Spleen (tissue), 11 donors: ENCODE measurements at regions not wholly inside any gene's neighbourhood (a gene's known extent, or its start where the extent isn't known, plus 50 kb on each side); places are given as distances from the start of the nearest gene placed in this dataset.
A peak's percentile ranks its signal among the peaks of the same experiment; 100 is the strongest.

Experiments used
- DNase-seq: peaks from one replicate; pipeline ENCODE4 v3.0.0-alpha.2; 2020
- H3K27ac ChIP-seq, 8 donors: fragments of 200-600 bp; sonication (generic) in 7 of 8; 1 replicate in 4 of 8; 2 replicates in 4 of 8; pipeline versions ENCODE4 v1.5.0 to v1.8.0; 2016 to 2021; ENCODE audit warnings: inconsistent platforms in 4 of 8, mild to moderate bottlenecking in 4 of 8, moderate library complexity in 1 of 8
- H3K27me3 ChIP-seq, 7 donors: fragments of 200-600 bp; sonication (generic) in 6 of 7; replicated peaks in 1 of 7; 1 replicate in 4 of 7; 2 replicates in 3 of 7; pipeline versions ENCODE4 v1.5.0 to v1.8.0; 2016 to 2021; ENCODE audit warnings: inconsistent platforms in 3 of 7, mild to moderate bottlenecking in 1 of 7
- H3K36me3 ChIP-seq, 6 donors: fragments of 200-600 bp; sonication (generic) in 5 of 6; 1 replicate in 4 of 6; 2 replicates in 2 of 6; pipeline versions ENCODE4 v1.5.0 to v1.8.0; 2016 to 2021; ENCODE audit warnings: inconsistent platforms in 2 of 6
- H3K4me1 ChIP-seq, 6 donors: fragments of 200-600 bp; sonication (generic) in 5 of 6; 1 replicate in 3 of 6; 2 replicates in 3 of 6; pipeline versions ENCODE4 v1.5.0 to v1.8.0; 2016 to 2021; ENCODE audit warnings: inconsistent platforms in 3 of 6
- H3K4me3 ChIP-seq, 8 donors: fragments of 200-600 bp; sonication (generic) in 7 of 8; 1 replicate in 4 of 8; 2 replicates in 4 of 8; pipeline versions ENCODE4 v1.5.0 to v1.8.0; 2016 to 2021; ENCODE audit warnings: inconsistent platforms in 4 of 8, mild to moderate bottlenecking in 4 of 8, moderate library complexity in 2 of 8
- H3K9me3 ChIP-seq, 8 donors: fragments of 200-600 bp; sonication (generic) in 7 of 8; 1 replicate in 4 of 8; 2 replicates in 4 of 8; pipeline versions ENCODE4 v1.5.0 to v1.8.0; 2016 to 2021; ENCODE audit warnings: inconsistent platforms in 4 of 8
- POLR2A ChIP-seq, 3 donors: fragments of 450-650 bp; IDR thresholded peaks; one replicate each; pipeline ENCODE4 v1.5.1; 2017; ENCODE audit warnings: antibody characterized with exemption in 3 of 3, mild to moderate bottlenecking in 1 of 3
- POLR2AphosphoS5 ChIP-seq, 3 donors: sonication (generic); formaldehyde crosslinking; IDR thresholded peaks; one replicate each; pipeline ENCODE4 v1.5.1; 2017; ENCODE audit warnings: antibody characterized with exemption in 3 of 3
- WGBS, 5 donors: extraction: QIAGEN DNeasy Blood & Tissue Kit in 3 of 5; methylation state at CpG; one replicate each; pipeline versions ENCODE4 v1.1.5 to v1.1.7; 2013 to 2018; 5-methylcytosine and 5-hydroxymethylcytosine counted together
- intact Hi-C: fragments of 100-400 bp; cut with DNase I; formaldehyde crosslinking; loops from one replicate; pipeline ENCODE4 v1.15.0; 2023; ENCODE audit warnings: low total_unique reads
- TF ChIP-seq, protein P1 (sequence below), 11 experiments: fragments of 200-600 bp in 7 of 11; fragments of 450-650 bp in 4 of 11; sonication (generic) in 4 of 11; IDR thresholded peaks in 8 of 11; conservative IDR thresholded peaks in 3 of 11; 1 replicate in 7 of 11; 2 replicates in 4 of 11; pipeline versions ENCODE4 v1.4.0 to v1.8.0; 2016 to 2021; ENCODE audit warnings: antibody characterized with exemption in 11 of 11, inconsistent platforms in 4 of 11, mild to moderate bottlenecking in 1 of 11
- donor health status: healthy with polysubstance abuse.
- donor health status: DM: no; HTN: no; CAD: no; lungs with moderate emphysema.
- donor health status: DM: no; HTN: no; CAD: no.
- donor health status: Bipolar disorder and iron deficiency.
- donor health status: healthy.
- donor health status: DM: no; HTN: no; CAD: no.
- donor health status: DM: yes; HTN: yes; CAD: no.

DNA sequence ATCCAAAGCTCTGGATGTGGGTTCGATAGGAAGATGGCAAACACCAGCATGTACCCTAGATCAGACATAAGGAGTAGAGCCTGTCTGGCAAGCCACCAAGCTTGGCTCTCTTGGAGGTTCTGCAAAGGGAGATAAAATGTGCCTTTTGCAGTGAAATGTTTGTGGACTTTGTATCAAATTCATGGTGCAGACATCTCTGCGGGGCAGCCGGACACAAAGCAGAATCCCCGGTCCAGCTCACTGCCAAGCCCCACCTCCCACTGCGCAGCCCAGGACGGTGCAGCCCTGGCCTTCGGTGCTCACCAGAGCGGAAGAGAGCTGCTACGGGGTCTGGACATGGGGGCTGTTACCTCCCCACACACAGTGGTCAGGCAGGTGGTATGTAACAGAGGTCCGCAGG is 333.6 kb upstream of the JARID2 start:
- no peak for DNase-seq
- intact Hi-C loops, result no loop called here
- Histone ChIP-seq H3K4me1 (peaks cover 13 to 50% (median 25%) of the 10 kb centered on the region in 6 donors), H3K27ac (peak overlapping the region in 4 of 8 donors; percentile 83 to 92 (median 89)), H3K27me3 (no peaks in the 10 kb centered on the region), H3K9me3 (no peaks in the 10 kb centered on the region), H3K36me3 (no peaks in the 10 kb centered on the region), H3K4me3 (no peak overlapping the region)
- no peak for TF ChIP-seq POLR2AphosphoS5 (IDR thresholded peaks at IDR 0.05)
- TF ChIP-seq, protein P1, sequence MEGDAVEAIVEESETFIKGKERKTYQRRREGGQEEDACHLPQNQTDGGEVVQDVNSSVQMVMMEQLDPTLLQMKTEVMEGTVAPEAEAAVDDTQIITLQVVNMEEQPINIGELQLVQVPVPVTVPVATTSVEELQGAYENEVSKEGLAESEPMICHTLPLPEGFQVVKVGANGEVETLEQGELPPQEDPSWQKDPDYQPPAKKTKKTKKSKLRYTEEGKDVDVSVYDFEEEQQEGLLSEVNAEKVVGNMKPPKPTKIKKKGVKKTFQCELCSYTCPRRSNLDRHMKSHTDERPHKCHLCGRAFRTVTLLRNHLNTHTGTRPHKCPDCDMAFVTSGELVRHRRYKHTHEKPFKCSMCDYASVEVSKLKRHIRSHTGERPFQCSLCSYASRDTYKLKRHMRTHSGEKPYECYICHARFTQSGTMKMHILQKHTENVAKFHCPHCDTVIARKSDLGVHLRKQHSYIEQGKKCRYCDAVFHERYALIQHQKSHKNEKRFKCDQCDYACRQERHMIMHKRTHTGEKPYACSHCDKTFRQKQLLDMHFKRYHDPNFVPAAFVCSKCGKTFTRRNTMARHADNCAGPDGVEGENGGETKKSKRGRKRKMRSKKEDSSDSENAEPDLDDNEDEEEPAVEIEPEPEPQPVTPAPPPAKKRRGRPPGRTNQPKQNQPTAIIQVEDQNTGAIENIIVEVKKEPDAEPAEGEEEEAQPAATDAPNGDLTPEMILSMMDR (IDR thresholded peaks at IDR 0.05 in 8 of 11, conservative IDR thresholded peaks at IDR 0.05 in 3 of 11), result no peak
- TF ChIP-seq POLR2A (IDR thresholded peaks at IDR 0.05), result no peak
- WGBS, 5 donors, result 85 to 97% (median 89%) methylated on average over 3 to 10 of the region's 10 CpGs

DNA sequence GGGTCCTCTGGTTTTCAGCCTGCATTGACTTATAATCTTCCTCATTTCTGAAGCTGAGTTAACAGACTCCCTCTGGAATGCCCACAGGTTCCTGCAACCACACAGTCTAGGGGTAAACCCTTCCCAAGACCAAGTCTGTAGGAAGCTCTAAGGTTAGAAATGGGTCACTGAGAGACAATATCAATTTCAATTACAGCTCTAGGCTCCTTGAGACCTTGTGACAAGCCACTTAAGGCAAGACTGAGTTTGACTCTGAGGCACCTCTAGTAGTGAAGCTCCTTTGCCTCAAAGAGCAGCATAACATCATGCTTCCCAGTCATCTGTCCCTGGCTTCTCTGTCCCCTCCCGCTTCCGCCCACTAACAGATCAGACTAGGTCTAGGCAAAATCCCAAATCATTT is 333.2 kb upstream of the JARID2 start:
- intact Hi-C loops, result no loop called here
- TF ChIP-seq, protein P1 (IDR thresholded peaks at IDR 0.05 in 8 of 11, conservative IDR thresholded peaks at IDR 0.05 in 3 of 11), result no peak
- Histone ChIP-seq H3K27me3 (no peaks in the 10 kb centered on the region), H3K36me3 (no peaks in the 10 kb centered on the region), H3K4me3 (no peak overlapping the region), H3K27ac (peak overlapping the region in 1 of 8 donors; percentile 92), H3K4me1 (peaks cover 13 to 55% (median 27%) of the 10 kb centered on the region in 6 donors), H3K9me3 (no peaks in the 10 kb centered on the region)
- 89 to 98% (median 95%) methylated on average over 2 of the region's 2 CpGs for WGBS, 5 donors
- no peak for DNase-seq

DNA sequence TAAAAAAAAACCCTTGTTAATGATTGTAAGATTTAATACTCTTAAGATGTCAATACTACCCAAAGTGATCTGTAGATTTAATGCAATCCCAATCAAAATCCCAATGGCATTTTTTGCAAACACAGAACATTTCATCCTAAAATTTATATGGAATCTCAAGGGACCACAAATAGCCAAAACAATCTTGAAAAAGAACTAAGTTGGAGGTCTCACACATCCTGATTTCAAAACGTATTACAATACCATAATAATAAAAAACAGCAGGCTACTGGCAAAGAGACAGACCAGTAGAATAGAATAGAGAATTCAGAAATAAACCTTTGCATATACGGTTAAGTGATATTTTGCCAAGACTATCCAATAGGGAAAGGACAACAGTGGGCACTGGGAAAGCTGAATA is 331.9 kb upstream of the JARID2 start:
- no peaks in the 10 kb centered on the region for H3K27me3 ChIP-seq
- no peak for TF ChIP-seq POLR2A (IDR thresholded peaks at IDR 0.05)
- no peak for TF ChIP-seq POLR2AphosphoS5 (IDR thresholded peaks at IDR 0.05)
- TF ChIP-seq, protein P1 (IDR thresholded peaks at IDR 0.05 in 8 of 11, conservative IDR thresholded peaks at IDR 0.05 in 3 of 11), result no peak
- intact Hi-C loops, result no loop called here
- WGBS, 5 donors, result 71 to 90% (median 89%) methylated on average over 2 of the region's 2 CpGs
- H3K9me3 ChIP-seq, result no peaks in the 10 kb centered on the region
- no peak for DNase-seq
- H3K4me3 ChIP-seq, result no peak overlapping the region
- peaks cover 13 to 62% (median 32%) of the 10 kb centered on the region in 6 donors for H3K4me1 ChIP-seq
- H3K36me3 ChIP-seq, result no peaks in the 10 kb centered on the region
- no peak overlapping the region for H3K27ac ChIP-seq

DNA sequence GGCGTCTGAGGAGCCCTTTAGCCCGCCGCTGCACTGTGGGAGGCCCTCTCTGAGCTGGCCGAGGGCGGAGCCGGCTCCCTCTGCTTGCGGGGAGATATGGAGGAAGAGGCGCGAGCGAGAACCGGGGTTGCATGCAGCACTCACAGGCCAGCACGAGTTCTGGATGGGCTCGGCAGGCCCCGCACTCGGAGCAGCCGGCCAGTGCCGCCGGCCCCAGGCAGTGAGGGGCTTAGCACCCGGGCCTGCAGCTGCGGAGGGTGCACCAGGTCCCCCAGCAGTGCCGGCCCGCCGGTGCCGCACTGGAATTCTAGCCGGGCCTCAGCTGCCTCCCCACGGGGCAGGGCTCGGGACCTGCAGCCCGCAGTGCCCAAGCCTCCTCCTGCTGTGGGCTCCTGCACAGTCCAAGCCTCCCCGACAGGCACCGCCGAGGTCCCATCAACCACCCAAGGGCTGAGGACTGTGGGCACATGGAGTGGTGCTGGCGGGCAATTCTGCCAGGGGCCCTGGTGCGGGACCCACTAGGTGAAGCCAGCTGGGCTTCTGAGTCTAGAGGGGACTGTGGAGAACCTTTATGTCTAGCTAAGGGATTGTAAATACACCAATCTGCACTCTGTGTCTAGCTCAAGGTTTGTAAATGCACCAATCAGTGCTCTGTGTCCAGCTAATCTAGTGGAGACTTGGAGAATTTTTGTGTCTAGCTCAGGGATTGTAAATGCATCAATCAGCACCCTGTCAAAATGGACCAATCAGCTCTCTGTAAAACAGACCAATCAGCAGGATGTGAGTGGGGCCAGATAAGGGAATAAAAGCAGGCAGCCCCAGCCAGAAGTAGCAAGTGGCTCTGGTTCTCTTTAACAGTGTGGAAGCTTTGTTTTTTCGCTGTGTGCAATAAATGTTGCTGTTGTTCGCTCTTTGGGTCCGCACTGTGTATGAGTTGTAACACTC is 329.7 kb upstream of the JARID2 start:
- Histone ChIP-seq H3K27me3 (no peaks in the 10 kb centered on the region), H3K9me3 (no peaks in the 10 kb centered on the region), H3K4me3 (no peak overlapping the region), H3K4me1 (peaks cover 7 to 53% (median 24%) of the 10 kb centered on the region in 6 donors), H3K27ac (no peak overlapping the region), H3K36me3 (no peaks in the 10 kb centered on the region)
- 97 to 99% (median 98%) methylated on average over 9 to 36 of the region's 36 CpGs for WGBS, 5 donors
- TF ChIP-seq, protein P1 (IDR thresholded peaks at IDR 0.05 in 8 of 11, conservative IDR thresholded peaks at IDR 0.05 in 3 of 11), result no peak
- no peak for TF ChIP-seq POLR2AphosphoS5 (IDR thresholded peaks at IDR 0.05)
- TF ChIP-seq POLR2A (IDR thresholded peaks at IDR 0.05), result no peak
- DNase-seq, result no peak
- intact Hi-C loops, result no loop called here
